ENCODE measurements at regions not wholly inside any gene's neighbourhood (a gene's known extent, or its start where the extent isn't known, plus 50 kb on each side); places are given as distances from the start of the nearest gene placed in this dataset.
A peak's percentile ranks its signal among the peaks of the same experiment; 100 is the strongest.

GRCh38 chr2:217511850-217512249 is 490.9 kb downstream of the TNS1 start:
- no peak for TF ChIP-seq CTCF (IDR thresholded peaks at IDR 0.05; ENCODE audit: low read depth, low read length)
- no peak overlapping the region for H3K4me3 ChIP-seq (ENCODE audit: low read depth, low read length)

GRCh38 chr2:217510771-217511291 is 492.0 kb downstream of the TNS1 start:
- peak; percentile 65 for TF ChIP-seq CTCF (IDR thresholded peaks at IDR 0.05; ENCODE audit: low read depth, low read length)
- no peak overlapping the region for H3K4me3 ChIP-seq (ENCODE audit: low read depth, low read length)

GRCh38 chr2:217505303-217505702 is 497.5 kb downstream of the TNS1 start:
- no peak overlapping the region for H3K4me3 ChIP-seq (ENCODE audit: low read depth, low read length)
- no peak for TF ChIP-seq CTCF (IDR thresholded peaks at IDR 0.05; ENCODE audit: low read depth, low read length)

GRCh38 chr2:217501887-217502286 is 500.9 kb downstream of the TNS1 start:
- no peak for TF ChIP-seq CTCF (IDR thresholded peaks at IDR 0.05; ENCODE audit: low read depth, low read length)

GRCh38 chr2:217497843-217498377 is 504.9 kb downstream of the TNS1 start:
- TF ChIP-seq CTCF (IDR thresholded peaks at IDR 0.05; ENCODE audit: low read depth, low read length) = no peak

More at GRCh38 chr2:217501887-217502286, 500.9 kb downstream of the TNS1 start:
- H3K4me3 ChIP-seq (ENCODE audit: low read depth, low read length) = no peak overlapping the region

GRCh38 chr2:217494557-217494956 is 508.2 kb downstream of the TNS1 start:
- no peak for TF ChIP-seq CTCF (IDR thresholded peaks at IDR 0.05; ENCODE audit: low read depth, low read length)
- H3K4me3 ChIP-seq (ENCODE audit: low read depth, low read length) = no peak overlapping the region

More at GRCh38 chr2:217497843-217498377, 504.9 kb downstream of the TNS1 start:
- H3K4me3 ChIP-seq (ENCODE audit: low read depth, low read length) = no peak overlapping the region

GRCh38 chr2:217491271-217491670 is 511.5 kb downstream of the TNS1 start:
- TF ChIP-seq CTCF (IDR thresholded peaks at IDR 0.05; ENCODE audit: low read depth, low read length) = no peak
- H3K4me3 ChIP-seq (ENCODE audit: low read depth, low read length) = no peak overlapping the region

All from WI38 (cell line).